HEK293T (cell line): ENCODE measurements at regions not wholly inside any gene's neighbourhood (a gene's known extent, or its start where the extent isn't known, plus 50 kb on each side); places are given as distances from the start of the nearest gene placed in this dataset.
A peak's percentile ranks its signal among the peaks of the same experiment; 100 is the strongest.
"Not testable (repeated sequence)": the region's sequence is repeated elsewhere in the genome, so short reads cannot be mapped to it uniquely, and the experiment has no call there.

ENCODE experiments used
- CTCF ChIA-PET: fragments of 350-600 bp; formaldehyde crosslinking; extraction: SDS; loops from one replicate; lab custom pipeline; 2021; ENCODE audit warnings: antibody characterized with exemption, inconsistent platforms; lab: Yijun Ruan, JAX
- POLR2A ChIA-PET: fragments of 350-600 bp; formaldehyde crosslinking; extraction: SDS; loops from one replicate; lab custom pipeline; 2020; ENCODE audit warnings: antibody characterized with exemption, inconsistent platforms; lab: Yijun Ruan, JAX
- DNase-seq: peaks from one replicate; pipeline ENCODE4 v3.0.0; 2012; ENCODE audit warnings: mixed read lengths; ENCODE audit errors: extremely low spot score
- ARNT ChIP-seq: fragments of 450-650 bp; IDR thresholded peaks from 2 replicates; pipeline ENCODE4 v1.6.1; 2017; ENCODE audit warnings: mild to moderate bottlenecking
- BHLHE40 ChIP-seq: fragments of 450-650 bp; IDR thresholded peaks from 2 replicates; pipeline ENCODE4 v1.6.1; 2016; ENCODE audit warnings: mild to moderate bottlenecking, moderate library complexity, borderline replicate concordance
- CTBP1 ChIP-seq: fragments of 450-650 bp; IDR thresholded peaks from 2 replicates; pipeline ENCODE4 v1.6.1; 2016; ENCODE audit warnings: borderline replicate concordance
- ELF4 ChIP-seq: fragments of 450-650 bp; IDR thresholded peaks from 2 replicates; pipeline ENCODE4 v1.6.1; 2017; ENCODE audit warnings: antibody characterized with exemption
- FOXA1 ChIP-seq: fragments of 450-650 bp; IDR thresholded peaks from 2 replicates; pipeline ENCODE4 v1.6.1; 2016; ENCODE audit warnings: mild to moderate bottlenecking
- FOXK2 ChIP-seq: fragments of 450-650 bp; IDR thresholded peaks from 2 replicates; pipeline ENCODE4 v1.6.1; 2016; ENCODE audit warnings: mild to moderate bottlenecking
- FOXM1 ChIP-seq: fragments of 450-650 bp; IDR thresholded peaks from 2 replicates; pipeline ENCODE4 v1.6.1; 2017; ENCODE audit warnings: mild to moderate bottlenecking, borderline replicate concordance
- HDGF ChIP-seq: fragments of 450-650 bp; IDR thresholded peaks from 2 replicates; pipeline ENCODE4 v1.6.1; 2017; ENCODE audit warnings: antibody characterized with exemption, borderline replicate concordance
- L3MBTL2 ChIP-seq: fragments of 450-650 bp; conservative IDR thresholded peaks from 2 replicates; pipeline ENCODE4 v1.6.1; 2016; ENCODE audit warnings: mild to moderate bottlenecking
- LEF1 ChIP-seq: fragments of 450-650 bp; IDR thresholded peaks from 2 replicates; pipeline ENCODE4 v1.6.1; 2017; ENCODE audit warnings: mild to moderate bottlenecking, borderline replicate concordance
- NFRKB ChIP-seq: fragments of 450-650 bp; IDR thresholded peaks from 2 replicates; pipeline ENCODE4 v1.6.1; 2016; ENCODE audit warnings: mild to moderate bottlenecking, moderate library complexity
- SP1 ChIP-seq: fragments of 450-650 bp; IDR thresholded peaks from 2 replicates; pipeline ENCODE4 v1.6.1; 2017
- SUZ12 ChIP-seq: fragments of 450-650 bp; IDR thresholded peaks from 2 replicates; pipeline ENCODE4 v1.6.1; 2016; ENCODE audit warnings: mild to moderate bottlenecking
- TARDBP ChIP-seq: fragments of 450-650 bp; IDR thresholded peaks from 2 replicates; pipeline ENCODE4 v1.6.1; 2016
- ZNF384 ChIP-seq: fragments of 450-650 bp; IDR thresholded peaks from 2 replicates; pipeline ENCODE4 v1.6.1; 2016
- TF ChIP-seq, protein P1 (sequence below): fragments of 450-650 bp; IDR thresholded peaks from 2 replicates; pipeline ENCODE4 v1.6.1; 2016

DNA sequence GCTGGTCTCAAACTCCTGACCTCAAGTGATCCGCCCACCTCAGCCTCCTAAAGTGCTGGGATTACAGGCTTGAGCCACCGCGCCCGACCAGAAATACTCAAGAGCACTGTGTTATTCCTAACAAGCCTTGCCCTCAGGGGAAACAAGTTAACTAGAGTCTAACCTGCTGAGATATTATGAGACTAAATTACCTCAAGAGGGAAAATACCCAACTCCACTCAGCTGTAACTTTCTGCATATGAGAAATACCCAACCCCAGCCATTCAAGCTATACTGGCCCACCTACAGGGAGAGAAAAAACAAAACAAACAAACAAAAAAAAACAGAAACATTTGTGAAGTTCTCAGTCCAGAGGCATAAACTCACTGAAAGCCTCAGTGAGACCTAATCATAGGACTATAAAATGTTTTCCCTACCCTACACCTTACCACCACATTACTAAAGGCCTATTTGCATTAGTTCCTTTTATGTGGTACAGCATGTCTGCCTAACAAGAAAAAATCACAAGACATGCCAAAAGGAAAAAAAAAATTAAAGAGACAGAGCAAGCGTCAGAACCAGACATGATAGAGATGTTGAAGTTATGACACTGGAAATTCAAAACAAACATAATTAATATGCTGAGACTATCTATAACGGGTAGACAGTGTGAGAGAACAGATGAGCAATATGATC lies 876.0 kb downstream of the FSTL5 start:
- POLR2A ChIA-PET: no interaction called here

GRCh38 chr4:161285461-161285860 lies 878.3 kb downstream of the FSTL5 start:
- CTCF ChIA-PET: no interaction called here
- TF ChIP-seq CTBP1 (no peak), NFRKB (no peak), FOXK2 (no peak), SUZ12 (no peak), L3MBTL2 (no peak), FOXM1 (no peak), HDGF (no peak), TARDBP (no peak), BHLHE40 (no peak), ARNT (no peak), LEF1 (no peak), ZNF384 (no peak), ELF4 (no peak)
- DNase-seq: no peak
- POLR2A ChIA-PET: no interaction called here

More for the DNA sequence above, 876.0 kb downstream of the FSTL5 start:
- no peak for TF ChIP-seq FOXK2
- TF ChIP-seq ZNF384: peak; percentile 33; the same call in 1 of the 2 replicates
- no peak for TF ChIP-seq TARDBP
- TF ChIP-seq, protein P1, sequence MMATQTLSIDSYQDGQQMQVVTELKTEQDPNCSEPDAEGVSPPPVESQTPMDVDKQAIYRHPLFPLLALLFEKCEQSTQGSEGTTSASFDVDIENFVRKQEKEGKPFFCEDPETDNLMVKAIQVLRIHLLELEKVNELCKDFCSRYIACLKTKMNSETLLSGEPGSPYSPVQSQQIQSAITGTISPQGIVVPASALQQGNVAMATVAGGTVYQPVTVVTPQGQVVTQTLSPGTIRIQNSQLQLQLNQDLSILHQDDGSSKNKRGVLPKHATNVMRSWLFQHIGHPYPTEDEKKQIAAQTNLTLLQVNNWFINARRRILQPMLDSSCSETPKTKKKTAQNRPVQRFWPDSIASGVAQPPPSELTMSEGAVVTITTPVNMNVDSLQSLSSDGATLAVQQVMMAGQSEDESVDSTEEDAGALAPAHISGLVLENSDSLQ: no peak
- no peak for TF ChIP-seq NFRKB
- CTCF ChIA-PET: no interaction called here
- DNase-seq: peak; percentile 4

DNA sequence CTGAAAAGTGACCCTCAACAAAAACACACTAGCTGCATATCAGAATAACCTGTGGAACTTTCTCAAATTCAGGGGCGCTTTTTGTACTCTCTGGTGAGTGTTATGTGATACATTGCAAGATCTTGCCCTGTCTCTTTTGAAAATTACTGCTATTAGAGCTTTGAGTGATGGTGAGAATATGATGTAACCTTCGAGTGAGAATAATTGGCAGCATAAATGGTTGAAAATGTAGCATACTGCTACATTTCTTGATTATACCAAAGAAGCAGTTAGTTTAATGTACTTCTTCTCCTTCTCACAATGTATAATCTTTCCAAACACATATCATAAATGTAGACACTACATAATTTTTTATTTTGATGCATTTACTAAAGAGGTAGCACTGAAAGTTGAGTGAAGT lies 882.9 kb downstream of the FSTL5 start:
- CTCF ChIA-PET: no interaction called here
- POLR2A ChIA-PET: no interaction called here
- no peak for TF ChIP-seq FOXK2
- no peak for TF ChIP-seq L3MBTL2
- TF ChIP-seq ELF4: no peak
- no peak for TF ChIP-seq FOXM1
- no peak for TF ChIP-seq SUZ12
- no peak for TF ChIP-seq SP1
- TF ChIP-seq, protein P1: no peak
- no peak for TF ChIP-seq TARDBP
- no peak for TF ChIP-seq FOXA1
- no peak for TF ChIP-seq CTBP1
- no peak for TF ChIP-seq HDGF
- no peak for TF ChIP-seq NFRKB
- no peak for TF ChIP-seq BHLHE40
- no peak for TF ChIP-seq ARNT
- no peak for TF ChIP-seq LEF1
- no peak for TF ChIP-seq ZNF384
- DNase-seq: no peak

DNA sequence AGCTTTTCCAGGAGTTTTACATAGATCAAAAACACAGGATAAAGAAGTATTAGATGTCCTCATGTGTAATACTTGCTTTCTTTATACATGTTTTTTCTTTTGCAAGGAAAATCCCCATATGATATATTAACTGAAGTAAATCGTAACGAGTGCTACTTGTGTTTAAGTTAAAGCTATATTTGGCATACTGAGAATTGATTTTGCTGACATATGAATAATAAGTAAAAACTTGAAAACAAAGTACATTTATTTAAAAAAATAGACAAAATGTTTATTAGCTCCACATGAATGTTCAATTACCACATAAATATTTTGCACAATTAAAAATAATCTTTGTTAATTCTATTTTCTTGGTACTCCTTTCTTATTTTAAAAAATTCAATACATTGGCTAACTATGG lies 884.7 kb downstream of the FSTL5 start:
- TF ChIP-seq L3MBTL2 (no peak), CTBP1 (no peak), FOXK2 (no peak), TARDBP (no peak), LEF1 (no peak), FOXA1 (no peak), FOXM1 (no peak), ZNF384 (no peak), SUZ12 (no peak), HDGF (no peak), SP1 (no peak), ELF4 (no peak), NFRKB (no peak), ARNT (no peak), BHLHE40 (no peak)
- TF ChIP-seq, protein P1: no peak
- ChIA-PET CTCF (interaction anchor here (1.0 kb wide), 1 partner anchor 25 kb away, joined by 3 read pairs; no protein-coding TSS in a partner anchor), POLR2A (no interaction called here)
- DNase-seq: no peak

- CTCF ChIA-PET, DNase-seq, POLR2A ChIA-PET: not testable (repeated sequence)
Measured at GRCh38 chr4:161277150-161277787, 886.5 kb downstream of the FSTL5 start.

GRCh38 chr4:161273607-161274006 lies 890.2 kb downstream of the FSTL5 start:
- no peak for DNase-seq
- TF ChIP-seq NFRKB (no peak), L3MBTL2 (no peak), FOXM1 (no peak), TARDBP (no peak), FOXA1 (no peak), CTBP1 (no peak)
- TF ChIP-seq, protein P1: no peak
- POLR2A ChIA-PET: no interaction called here
- CTCF ChIA-PET: no interaction called here
